Endothelial cell (in vitro differentiated cells): ENCODE measurements at regions not wholly inside any gene's neighbourhood (a gene's known extent, or its start where the extent isn't known, plus 50 kb on each side); places are given as distances from the start of the nearest gene placed in this dataset.

Source experiments
- DNase-seq: peaks from one replicate; pipeline ENCODE4 v3.0.0; 2021; ENCODE audit warnings: low spot score
- H3K27ac Mint-ChIP-seq: one replicate; pipeline ENCODE4 v1.8.0; 2021; ENCODE audit warnings: mixed read lengths, inconsistent platforms; ENCODE audit not compliant: unreplicated experiment
- H3K27me3 Mint-ChIP-seq: one replicate; pipeline ENCODE4 v1.8.0; 2021; ENCODE audit warnings: mild to moderate bottlenecking, moderate library complexity, mixed read lengths, inconsistent platforms; ENCODE audit not compliant: unreplicated experiment
- H3K36me3 Mint-ChIP-seq: one replicate; pipeline ENCODE4 v1.8.0; 2021; ENCODE audit warnings: mild to moderate bottlenecking, low read depth, mixed read lengths, inconsistent platforms; ENCODE audit not compliant: unreplicated experiment
- H3K4me1 Mint-ChIP-seq: one replicate; pipeline ENCODE4 v1.8.0; 2021; ENCODE audit warnings: mild to moderate bottlenecking, mixed read lengths, inconsistent platforms; ENCODE audit not compliant: unreplicated experiment
- H3K4me3 Mint-ChIP-seq: one replicate; pipeline ENCODE4 v1.8.0; 2021; ENCODE audit warnings: mild to moderate bottlenecking, mixed read lengths, inconsistent platforms; ENCODE audit not compliant: unreplicated experiment
- H3K9me3 Mint-ChIP-seq: one replicate; pipeline ENCODE4 v1.8.0; 2021; ENCODE audit warnings: mixed read lengths, inconsistent platforms; ENCODE audit not compliant: unreplicated experiment
- CTCF ChIP-seq: fragments of 200-600 bp; sonication (generic); IDR thresholded peaks from one replicate; pipeline ENCODE4 v1.5.0; 2021; ENCODE audit warnings: antibody characterized with exemption; ENCODE audit not compliant: unreplicated experiment

GRCh38 chr5:34510002-34510401 is 146.1 kb upstream of the RAI14 start:
- DNase-seq = no peak
- Mint-ChIP-seq H3K4me3 (no peak overlapping the region), H3K9me3 (no peaks in the 10 kb centered on the region), H3K27me3 (no peaks in the 10 kb centered on the region), H3K36me3 (no peaks in the 10 kb centered on the region), H3K4me1 (no peaks in the 10 kb centered on the region), H3K27ac (no peak overlapping the region)
- TF ChIP-seq CTCF = no peak

GRCh38 chr5:34511063-34511462 is 145.1 kb upstream of the RAI14 start:
- TF ChIP-seq CTCF = no peak
- H3K27ac Mint-ChIP-seq = no peak overlapping the region
- no peaks in the 10 kb centered on the region for H3K4me1 Mint-ChIP-seq
- no peaks in the 10 kb centered on the region for H3K27me3 Mint-ChIP-seq
- no peaks in the 10 kb centered on the region for H3K36me3 Mint-ChIP-seq
- DNase-seq = no peak
- no peak overlapping the region for H3K4me3 Mint-ChIP-seq
- H3K9me3 Mint-ChIP-seq = no peaks in the 10 kb centered on the region

GRCh38 chr5:34511481-34511880 is 144.6 kb upstream of the RAI14 start:
- Mint-ChIP-seq H3K9me3 (no peaks in the 10 kb centered on the region), H3K4me1 (no peaks in the 10 kb centered on the region), H3K4me3 (no peak overlapping the region), H3K27ac (no peak overlapping the region), H3K36me3 (no peaks in the 10 kb centered on the region), H3K27me3 (no peaks in the 10 kb centered on the region)
- no peak for DNase-seq
- TF ChIP-seq CTCF = no peak

- Mint-ChIP-seq H3K27ac (no peak overlapping the region), H3K4me1 (no peaks in the 10 kb centered on the region), H3K9me3 (no peaks in the 10 kb centered on the region), H3K4me3 (no peak overlapping the region), H3K36me3 (no peaks in the 10 kb centered on the region), H3K27me3 (no peaks in the 10 kb centered on the region)
- no peak for TF ChIP-seq CTCF
- DNase-seq = no peak
These were observed 144.2 kb upstream of the RAI14 start for GRCh38 chr5:34511915-34512314.

GRCh38 chr5:34516166-34516565 is 140.0 kb upstream of the RAI14 start:
- H3K36me3 Mint-ChIP-seq = no peaks in the 10 kb centered on the region
- no peak overlapping the region for H3K4me3 Mint-ChIP-seq
- no peak for TF ChIP-seq CTCF
- no peaks in the 10 kb centered on the region for H3K9me3 Mint-ChIP-seq
- no peak for DNase-seq
- no peaks in the 10 kb centered on the region for H3K4me1 Mint-ChIP-seq
- H3K27ac Mint-ChIP-seq = no peak overlapping the region
- no peaks in the 10 kb centered on the region for H3K27me3 Mint-ChIP-seq
